H9 (cell line): ENCODE measurements at regions not wholly inside any gene's neighbourhood (a gene's known extent, or its start where the extent isn't known, plus 50 kb on each side); places are given as distances from the start of the nearest gene placed in this dataset.

Experiments used
- DNase-seq: peaks from one replicate; pipeline ENCODE4 v3.0.0-alpha.2; 2017
- H2AFZ ChIP-seq: one replicate; pipeline ENCODE4 v1.6.1; 2013; ENCODE audit warnings: mild to moderate bottlenecking, low read length, control low read depth, moderate library complexity
- H2AK5ac ChIP-seq: 2 replicates; pipeline ENCODE4 v1.6.1; 2013; ENCODE audit warnings: low read length, control low read depth, mixed read lengths; ENCODE audit not compliant: insufficient read length
- H2BK120ac ChIP-seq: one replicate; pipeline ENCODE4 v1.6.1; 2013; ENCODE audit warnings: low read depth, mild to moderate bottlenecking, low read length, control low read depth, inconsistent platforms; ENCODE audit not compliant: poor library complexity, severe bottlenecking
- H2BK12ac ChIP-seq: 2 replicates; pipeline ENCODE4 v1.6.1; 2013; ENCODE audit warnings: low read length, control low read depth, mixed read lengths, low read depth; ENCODE audit not compliant: insufficient read length
- H2BK15ac ChIP-seq: 2 replicates; pipeline ENCODE4 v1.6.1; 2013; ENCODE audit warnings: low read depth, low read length, control low read depth
- H2BK20ac ChIP-seq: one replicate; pipeline ENCODE4 v1.6.1; 2013; ENCODE audit warnings: low read depth, mild to moderate bottlenecking, low read length, control low read depth, inconsistent platforms; ENCODE audit not compliant: poor library complexity, severe bottlenecking
- H2BK5ac ChIP-seq: 2 replicates; pipeline ENCODE4 v1.6.1; 2013; ENCODE audit warnings: low read length, control low read depth, mixed read lengths; ENCODE audit not compliant: insufficient read length
- H3K14ac ChIP-seq: 2 replicates; pipeline ENCODE4 v1.6.1; 2013; ENCODE audit warnings: low read length, control low read depth; ENCODE audit not compliant: insufficient read depth
- H3K18ac ChIP-seq: 2 replicates; pipeline ENCODE4 v1.6.1; 2013; ENCODE audit warnings: low read depth, mild to moderate bottlenecking, mixed read lengths, low read length, control low read depth; ENCODE audit not compliant: insufficient read length
- H3K23ac ChIP-seq: 2 replicates; pipeline ENCODE4 v1.6.1; 2013; ENCODE audit warnings: low read length, control low read depth, mixed read lengths, low read depth; ENCODE audit not compliant: insufficient read length
- H3K23me2 ChIP-seq: 2 replicates; pipeline ENCODE4 v1.6.1; 2013; ENCODE audit warnings: low read depth, mild to moderate bottlenecking, mixed read lengths, low read length, control low read depth; ENCODE audit not compliant: insufficient read length, poor library complexity, severe bottlenecking
- H3K27ac ChIP-seq: 2 replicates; pipeline ENCODE4 v1.5.1; 2013; ENCODE audit warnings: low read length, control low read depth, mixed read lengths, low read depth; ENCODE audit not compliant: insufficient read length
- H3K27me3 ChIP-seq: 2 replicates; pipeline ENCODE4 v1.6.1; 2013; ENCODE audit warnings: low read length, control low read depth, inconsistent platforms; ENCODE audit not compliant: insufficient read depth
- H3K4ac ChIP-seq: 2 replicates; pipeline ENCODE4 v1.6.1; 2013; ENCODE audit warnings: low read depth, mild to moderate bottlenecking, control low read depth, inconsistent platforms, low read length, moderate library complexity
- H3K4me1 ChIP-seq: 2 replicates; pipeline ENCODE4 v1.6.1; 2013; ENCODE audit warnings: low read length, control low read depth, inconsistent platforms; ENCODE audit not compliant: insufficient read depth
- H3K4me2 ChIP-seq: 2 replicates; pipeline ENCODE4 v1.6.1; 2013; ENCODE audit warnings: low read length, control low read depth, mixed read lengths; ENCODE audit not compliant: insufficient read length, insufficient read depth
- H3K56ac ChIP-seq: 2 replicates; pipeline ENCODE4 v1.6.1; 2013; ENCODE audit warnings: low read depth, mild to moderate bottlenecking, mixed read lengths, low read length, control low read depth; ENCODE audit not compliant: insufficient read length
- H3K79me1 ChIP-seq: 2 replicates; pipeline ENCODE4 v1.6.1; 2013; ENCODE audit warnings: low read depth, mild to moderate bottlenecking, moderate library complexity, low read length, control low read depth, inconsistent platforms; ENCODE audit not compliant: insufficient read depth, poor library complexity, severe bottlenecking
- H3K79me2 ChIP-seq: 2 replicates; pipeline ENCODE4 v1.6.1; 2013; ENCODE audit warnings: low read length, control low read depth, inconsistent platforms; ENCODE audit not compliant: insufficient read depth
- H3K9ac ChIP-seq: 2 replicates; pipeline ENCODE4 v1.6.1; 2013; ENCODE audit warnings: low read length, control low read depth, mixed read lengths; ENCODE audit not compliant: insufficient read length; ENCODE audit errors: extremely low read depth
- H3K9me3 ChIP-seq: one replicate; pipeline ENCODE4 v1.6.1; 2013; ENCODE audit warnings: low read depth, low read length, inconsistent platforms; ENCODE audit not compliant: control insufficient read depth
- H3T11ph ChIP-seq: one replicate; pipeline ENCODE4 v1.6.1; 2013; ENCODE audit warnings: mild to moderate bottlenecking, low read length, control low read depth, inconsistent platforms
- H4K20me1 ChIP-seq: one replicate; pipeline ENCODE4 v1.6.1; 2013; ENCODE audit not compliant: control insufficient read depth, insufficient read length, insufficient read depth
- H4K5ac ChIP-seq: 2 replicates; pipeline ENCODE4 v1.6.1; 2013; ENCODE audit warnings: low read depth, mild to moderate bottlenecking, mixed read lengths, low read length, control low read depth; ENCODE audit not compliant: insufficient read length
- H4K8ac ChIP-seq: replicated peaks from 2 replicates; pipeline ENCODE4 v1.6.1; 2013; ENCODE audit warnings: low read length, control low read depth, mixed read lengths, low read depth; ENCODE audit not compliant: insufficient read length
- H4K91ac ChIP-seq: 2 replicates; pipeline ENCODE4 v1.6.1; 2013; ENCODE audit warnings: low read depth, mild to moderate bottlenecking, moderate library complexity, mixed read lengths, low read length, control low read depth; ENCODE audit not compliant: insufficient read length
- H3K27ac Mint-ChIP-seq, 3 experiments: 2 replicates in 2 of 3; 3 replicates in 1 of 3; pipeline ENCODE4 v1.8.0; 2020 to 2021; ENCODE audit warnings: mixed read lengths in 3 of 3, mild to moderate bottlenecking in 1 of 3, moderate library complexity in 1 of 3
- H3K27me3 Mint-ChIP-seq: 2 replicates; pipeline ENCODE4 v1.8.0; 2021; ENCODE audit warnings: low read depth, mild to moderate bottlenecking, moderate library complexity, mixed read lengths
- H3K36me3 Mint-ChIP-seq, 3 experiments: 2 replicates in 2 of 3; 3 replicates in 1 of 3; pipeline ENCODE4 v1.8.0; 2020 to 2021; ENCODE audit warnings: low read depth in 3 of 3, mixed read lengths in 3 of 3; ENCODE audit not compliant: insufficient read depth in 1 of 3
- H3K4me1 Mint-ChIP-seq, 2 experiments: 2 replicates each; pipeline ENCODE4 v1.8.0; 2020; ENCODE audit warnings: mixed read lengths in 2 of 2
- H3K4me3 Mint-ChIP-seq, 2 experiments: 2 replicates in 1 of 2; 3 replicates in 1 of 2; pipeline ENCODE4 v1.8.0; 2020 to 2021; ENCODE audit warnings: mild to moderate bottlenecking in 2 of 2, mixed read lengths in 2 of 2, moderate library complexity in 1 of 2
- H3K9me3 Mint-ChIP-seq, 2 experiments: 2 replicates in 1 of 2; 3 replicates in 1 of 2; pipeline ENCODE4 v1.8.0; 2020; ENCODE audit warnings: mild to moderate bottlenecking in 2 of 2, mixed read lengths in 2 of 2, moderate library complexity in 1 of 2
- CTCF ChIP-seq: fragments of 200-600 bp; sonication (generic); conservative IDR thresholded peaks from 3 replicates; pipeline ENCODE4 v1.8.0; 2021; ENCODE audit warnings: antibody characterized with exemption, mild to moderate bottlenecking

- no peak overlapping the region for H2BK5ac ChIP-seq
- H4K91ac ChIP-seq: no peak overlapping the region
- H3K27me3 ChIP-seq: no peaks in the 10 kb centered on the region
- H3K23ac ChIP-seq: no peak overlapping the region
- H3K36me3 Mint-ChIP-seq: no peaks in the 10 kb centered on the region
- DNase-seq: no peak
- H3K14ac ChIP-seq: no peak overlapping the region
- H3K79me2 ChIP-seq: no peaks in the 10 kb centered on the region
- no peak overlapping the region for H3T11ph ChIP-seq
- no peak for TF ChIP-seq CTCF
- no peak overlapping the region for H3K56ac ChIP-seq
- no peaks in the 10 kb centered on the region for H3K79me1 ChIP-seq
- no peak overlapping the region for H2BK20ac ChIP-seq
- H3K4me1 Mint-ChIP-seq: no peaks in the 10 kb centered on the region
- no peaks in the 10 kb centered on the region for H3K9me3 ChIP-seq
- H3K9me3 Mint-ChIP-seq: no peaks in the 10 kb centered on the region
- H4K8ac ChIP-seq: no peak overlapping the region
- no peak overlapping the region for H3K4ac ChIP-seq
- H2AFZ ChIP-seq: no peak overlapping the region
- no peak overlapping the region for H3K4me2 ChIP-seq
- no peak overlapping the region for H2BK120ac ChIP-seq
- H3K23me2 ChIP-seq: no peaks in the 10 kb centered on the region
- H3K4me1 ChIP-seq: no peaks in the 10 kb centered on the region; the same call in 1 of the 2 replicates
- H3K27ac ChIP-seq: no peak overlapping the region
- H2BK12ac ChIP-seq: no peak overlapping the region
- H3K4me3 Mint-ChIP-seq: no peak overlapping the region
- no peak overlapping the region for H2AK5ac ChIP-seq
- H3K27me3 Mint-ChIP-seq: no peaks in the 10 kb centered on the region
- no peak overlapping the region for H3K27ac Mint-ChIP-seq
- H3K9ac ChIP-seq: no peak overlapping the region
- no peaks in the 10 kb centered on the region for H4K20me1 ChIP-seq
- no peak overlapping the region for H3K18ac ChIP-seq
- no peak overlapping the region for H4K5ac ChIP-seq
- H2BK15ac ChIP-seq: no peak overlapping the region
Measured at GRCh38 chr5:24353611-24354010, 291.2 kb downstream of the CDH10 start.
